Vagina (tissue), 2 donors: ENCODE measurements at regions not wholly inside any gene's neighbourhood (a gene's known extent, or its start where the extent isn't known, plus 50 kb on each side); places are given as distances from the start of the nearest gene placed in this dataset.

Source experiments
- DNase-seq, 2 donors: peaks; one replicate each; pipeline ENCODE4 v3.0.0-alpha.2; 2017; ENCODE audit errors: extremely low spot score in 2 of 2
- H3K27ac ChIP-seq: fragments of 200-600 bp; sonication (generic); one replicate; pipeline ENCODE4 v1.5.1; 2019
- H3K27me3 ChIP-seq: fragments of 200-600 bp; sonication (generic); one replicate; pipeline ENCODE4 v1.5.1; 2019
- H3K36me3 ChIP-seq, 2 donors: fragments of 200-600 bp; sonication (generic); one replicate each; pipeline ENCODE4 v1.5.1; 2017 to 2019
- H3K4me1 ChIP-seq: fragments of 200-600 bp; sonication (generic); one replicate; pipeline ENCODE4 v1.5.1; 2019
- H3K4me3 ChIP-seq, 2 donors: fragments of 200-600 bp; sonication (generic); 1 replicate in 1 of 2; 2 replicates in 1 of 2; pipeline ENCODE4 v1.5.1; 2016 to 2019
- H3K9me3 ChIP-seq: fragments of 200-600 bp; sonication (generic); one replicate; pipeline ENCODE4 v1.5.1; 2019
- CTCF ChIP-seq, 3 experiments: fragments of 450-650 bp in 2 of 3; fragments of 200-600 bp in 1 of 3; sonication (generic) in 1 of 3; IDR thresholded peaks; one replicate each; pipeline ENCODE4 v1.5.1; 2017 to 2019; ENCODE audit warnings: antibody characterized with exemption in 3 of 3, mild to moderate bottlenecking in 2 of 3, moderate library complexity in 2 of 3
- POLR2A ChIP-seq, 2 donors: fragments of 450-650 bp; IDR thresholded peaks; one replicate each; pipeline ENCODE4 v1.6.1; 2017; ENCODE audit warnings: antibody characterized with exemption in 2 of 2, mild to moderate bottlenecking in 2 of 2, moderate library complexity in 2 of 2
- POLR2AphosphoS5 ChIP-seq, 2 donors: sonication (generic); formaldehyde crosslinking; IDR thresholded peaks; one replicate each; pipeline ENCODE4 v1.9.0; 2017; ENCODE audit warnings: antibody characterized with exemption in 2 of 2, mild to moderate bottlenecking in 2 of 2, low read depth in 1 of 2; ENCODE audit not compliant: insufficient read depth in 1 of 2
- intact Hi-C: fragments of 100-400 bp; cut with DNase I; formaldehyde crosslinking; loops from one replicate; pipeline ENCODE4 v1.15.1; 2023

GRCh38 chr6:151704383-151704782 lies 103.1 kb upstream of the ESR1 start:
- H3K27me3 ChIP-seq, result no peaks in the 10 kb centered on the region
- no peak for DNase-seq
- no peaks in the 10 kb centered on the region for H3K9me3 ChIP-seq
- H3K36me3 ChIP-seq, result no peaks in the 10 kb centered on the region
- intact Hi-C loops, result no loop called here
- H3K4me3 ChIP-seq, result no peak overlapping the region
- peak overlapping the region; percentile 71 for H3K27ac ChIP-seq
- H3K4me1 ChIP-seq, result peaks cover 24% of the 10 kb centered on the region
- TF ChIP-seq POLR2AphosphoS5 (IDR thresholded peaks at IDR 0.05; ENCODE audit: insufficient read depth in 1 of 2, low read depth in 1 of 2) (no peak), POLR2A (IDR thresholded peaks at IDR 0.05) (no peak), CTCF (IDR thresholded peaks at IDR 0.05) (no peak)

GRCh38 chr6:151705993-151706733 lies 101.3 kb upstream of the ESR1 start:
- H3K9me3 ChIP-seq, result no peaks in the 10 kb centered on the region
- H3K4me3 ChIP-seq, result no peak overlapping the region
- H3K4me1 ChIP-seq, result peaks cover 24% of the 10 kb centered on the region
- H3K36me3 ChIP-seq, result no peaks in the 10 kb centered on the region
- TF ChIP-seq POLR2A (IDR thresholded peaks at IDR 0.05) (no peak), POLR2AphosphoS5 (IDR thresholded peaks at IDR 0.05; ENCODE audit: insufficient read depth in 1 of 2, low read depth in 1 of 2) (no peak), CTCF (IDR thresholded peaks at IDR 0.05) (no peak)
- no peaks in the 10 kb centered on the region for H3K27me3 ChIP-seq
- H3K27ac ChIP-seq, result peak overlapping the region; percentile 25
- intact Hi-C loops, result no loop called here
- no peak for DNase-seq

- H3K36me3 ChIP-seq, result no peaks in the 10 kb centered on the region
- H3K9me3 ChIP-seq, result no peaks in the 10 kb centered on the region
- TF ChIP-seq POLR2AphosphoS5 (IDR thresholded peaks at IDR 0.05; ENCODE audit: insufficient read depth in 1 of 2, low read depth in 1 of 2), result no peak
- no peak for TF ChIP-seq CTCF (IDR thresholded peaks at IDR 0.05)
- TF ChIP-seq POLR2A (IDR thresholded peaks at IDR 0.05), result no peak
- H3K4me1 ChIP-seq, result no peaks in the 10 kb centered on the region
- DNase-seq, result no peak
- H3K27me3 ChIP-seq, result no peaks in the 10 kb centered on the region
- H3K4me3 ChIP-seq, result no peak overlapping the region
- no peak overlapping the region for H3K27ac ChIP-seq
- intact Hi-C loops, result no loop called here
Observed at GRCh38 chr6:151709329-151709728, 98.2 kb upstream of the ESR1 start.

- DNase-seq, result no peak
- intact Hi-C loops, result no loop called here
- Histone ChIP-seq H3K27me3 (no peaks in the 10 kb centered on the region), H3K4me3 (no peak overlapping the region), H3K27ac (peak overlapping the region; percentile 79), H3K9me3 (no peaks in the 10 kb centered on the region), H3K4me1 (peaks cover 28% of the 10 kb centered on the region), H3K36me3 (no peaks in the 10 kb centered on the region)
- TF ChIP-seq POLR2AphosphoS5 (IDR thresholded peaks at IDR 0.05; ENCODE audit: insufficient read depth in 1 of 2, low read depth in 1 of 2) (no peak), POLR2A (IDR thresholded peaks at IDR 0.05) (no peak), CTCF (IDR thresholded peaks at IDR 0.05) (no peak)
Observed at GRCh38 chr6:151716526-151716932, 91.0 kb upstream of the ESR1 start.

- DNase-seq, result no peak
- Histone ChIP-seq H3K9me3 (no peaks in the 10 kb centered on the region), H3K27ac (peak overlapping the region; percentile 79), H3K4me1 (peaks cover 40% of the 10 kb centered on the region), H3K27me3 (no peaks in the 10 kb centered on the region), H3K36me3 (no peaks in the 10 kb centered on the region), H3K4me3 (no peak overlapping the region)
- TF ChIP-seq POLR2A (IDR thresholded peaks at IDR 0.05) (no peak), POLR2AphosphoS5 (IDR thresholded peaks at IDR 0.05; ENCODE audit: insufficient read depth in 1 of 2, low read depth in 1 of 2) (no peak), CTCF (IDR thresholded peaks at IDR 0.05) (no peak)
- intact Hi-C loops, result no loop called here
Observed at GRCh38 chr6:151719070-151719469, 88.4 kb upstream of the ESR1 start.
